ENCODE measurements at regions not wholly inside any gene's neighbourhood (a gene's known extent, or its start where the extent isn't known, plus 50 kb on each side); places are given as distances from the start of the nearest gene placed in this dataset.

DNA sequence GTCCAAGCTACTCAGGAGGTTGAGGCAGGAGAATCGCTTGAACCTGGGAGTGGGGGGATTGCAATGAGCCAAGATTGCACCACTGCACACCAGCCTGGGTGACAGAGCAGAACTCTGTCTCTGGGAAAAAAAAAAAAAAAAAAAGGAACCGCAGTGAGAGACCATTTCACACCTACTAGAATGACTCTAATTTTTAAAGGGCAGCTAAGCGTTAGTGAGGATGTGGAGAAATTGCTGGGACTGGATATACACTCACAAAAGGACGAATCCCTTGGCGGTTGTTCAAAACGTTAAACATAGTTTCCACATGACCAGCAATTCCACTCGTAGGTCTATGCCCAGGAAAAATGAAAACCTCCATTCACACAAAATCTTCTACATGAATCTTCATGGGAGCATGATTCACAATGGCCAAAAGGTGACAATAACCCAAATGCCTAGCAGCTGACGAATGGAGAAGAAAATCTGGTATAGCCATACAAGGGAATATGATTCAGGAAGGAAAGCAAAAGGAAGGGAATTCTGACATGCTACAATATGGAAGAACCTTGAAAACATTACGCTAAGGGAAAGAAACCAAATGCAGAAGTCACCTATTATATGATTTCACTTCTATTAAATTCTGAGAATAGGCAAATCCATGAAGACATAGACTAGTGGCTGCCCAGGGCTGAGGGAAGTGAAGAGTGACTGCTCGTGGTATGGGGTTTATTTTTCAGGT lies 127.0 kb downstream of the CHSY1 start:
- no peak overlapping the region for H3K4me3 ChIP-seq
- H3K27me3 ChIP-seq = no peaks in the 10 kb centered on the region
- intact Hi-C loops (cut with DNase I) = loop anchor here (10.0 kb wide), 2 partner anchors 60 to 130 kb away; partner anchors contain the start of gene CHSY1 (in 1 of the 2)
- H3K36me3 ChIP-seq (replicated peaks in 1 of 2) = no peaks in the 10 kb centered on the region
- no peak for DNase-seq
- H3K9me3 ChIP-seq (replicated peaks in 1 of 3) = no peaks in the 10 kb centered on the region
- H3K4me1 ChIP-seq (replicated peaks in 1 of 2) = peaks cover 22 to 36% of the 10 kb centered on the region in 2 donors
- H3K27ac ChIP-seq = no peak overlapping the region
- TF ChIP-seq, protein P1, sequence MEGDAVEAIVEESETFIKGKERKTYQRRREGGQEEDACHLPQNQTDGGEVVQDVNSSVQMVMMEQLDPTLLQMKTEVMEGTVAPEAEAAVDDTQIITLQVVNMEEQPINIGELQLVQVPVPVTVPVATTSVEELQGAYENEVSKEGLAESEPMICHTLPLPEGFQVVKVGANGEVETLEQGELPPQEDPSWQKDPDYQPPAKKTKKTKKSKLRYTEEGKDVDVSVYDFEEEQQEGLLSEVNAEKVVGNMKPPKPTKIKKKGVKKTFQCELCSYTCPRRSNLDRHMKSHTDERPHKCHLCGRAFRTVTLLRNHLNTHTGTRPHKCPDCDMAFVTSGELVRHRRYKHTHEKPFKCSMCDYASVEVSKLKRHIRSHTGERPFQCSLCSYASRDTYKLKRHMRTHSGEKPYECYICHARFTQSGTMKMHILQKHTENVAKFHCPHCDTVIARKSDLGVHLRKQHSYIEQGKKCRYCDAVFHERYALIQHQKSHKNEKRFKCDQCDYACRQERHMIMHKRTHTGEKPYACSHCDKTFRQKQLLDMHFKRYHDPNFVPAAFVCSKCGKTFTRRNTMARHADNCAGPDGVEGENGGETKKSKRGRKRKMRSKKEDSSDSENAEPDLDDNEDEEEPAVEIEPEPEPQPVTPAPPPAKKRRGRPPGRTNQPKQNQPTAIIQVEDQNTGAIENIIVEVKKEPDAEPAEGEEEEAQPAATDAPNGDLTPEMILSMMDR (IDR thresholded peaks at IDR 0.05) = no peak
- no peak for TF ChIP-seq POLR2A (IDR thresholded peaks at IDR 0.05)
- WGBS, 4 donors = 78 to 88% (median 82%) methylated on average over 10 of the region's 10 CpGs

DNA sequence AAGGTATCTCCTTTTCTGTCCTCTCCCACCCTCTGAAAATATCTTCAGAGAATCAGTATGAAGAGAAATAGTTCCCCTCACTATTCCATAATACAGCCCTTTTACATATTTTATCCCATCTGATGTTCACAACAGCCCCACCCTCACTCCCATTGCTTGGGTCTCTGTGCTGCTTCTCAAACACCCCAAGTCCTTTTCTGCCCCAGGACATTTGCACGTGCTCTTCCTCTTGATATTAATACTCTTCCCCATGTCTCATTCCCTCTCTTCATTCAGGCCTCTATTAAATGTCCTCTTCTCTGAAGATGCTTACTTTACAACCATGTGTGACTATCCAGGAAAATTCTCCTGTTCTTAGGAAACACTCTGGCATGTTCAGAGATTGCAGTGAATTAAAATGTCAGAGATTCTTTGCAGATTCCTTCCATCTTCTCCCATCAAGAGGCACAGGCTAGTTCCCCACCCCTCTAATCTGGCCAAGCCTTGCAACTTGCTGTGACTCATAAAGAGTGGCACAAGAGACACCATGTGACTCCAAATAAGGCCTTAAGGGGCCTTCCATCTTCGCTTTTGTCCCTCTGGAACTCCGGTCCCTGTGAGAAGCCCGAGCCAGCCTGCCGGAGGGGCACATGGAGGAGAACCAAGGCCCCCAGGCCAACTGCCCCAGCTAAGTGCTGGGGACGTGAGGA lies 128.5 kb downstream of the CHSY1 start:
- no peaks in the 10 kb centered on the region for H3K36me3 ChIP-seq (replicated peaks in 1 of 2)
- no peak for DNase-seq
- no peaks in the 10 kb centered on the region for H3K9me3 ChIP-seq (replicated peaks in 1 of 3)
- WGBS, 4 donors = 91 to 98% (median 95%) methylated on average over 5 to 6 of the region's 6 CpGs
- intact Hi-C loops (cut with DNase I) = loop anchor here (10.0 kb wide), 2 partner anchors 61 to 131 kb away; partner anchors contain the start of gene CHSY1 (in 1 of the 2)
- H3K4me1 ChIP-seq (replicated peaks in 1 of 2) = peaks cover 22 to 36% of the 10 kb centered on the region in 2 donors
- no peaks in the 10 kb centered on the region for H3K27me3 ChIP-seq
- TF ChIP-seq POLR2A (IDR thresholded peaks at IDR 0.05) = no peak
- TF ChIP-seq, protein P1 (IDR thresholded peaks at IDR 0.05) = no peak
- H3K27ac ChIP-seq = no peak overlapping the region
- no peak overlapping the region for H3K4me3 ChIP-seq

- TF ChIP-seq, protein P1 (IDR thresholded peaks at IDR 0.05) = no peak
- TF ChIP-seq POLR2A (IDR thresholded peaks at IDR 0.05) = no peak
- intact Hi-C loops (cut with DNase I) = loop anchor here (10.0 kb wide), 2 partner anchors 62 to 132 kb away; partner anchors contain the start of gene CHSY1 (in 1 of the 2)
- no peak overlapping the region for H3K27ac ChIP-seq
Observed at GRCh38 chr15:101122806-101123205, 129.0 kb downstream of the CHSY1 start.

DNA sequence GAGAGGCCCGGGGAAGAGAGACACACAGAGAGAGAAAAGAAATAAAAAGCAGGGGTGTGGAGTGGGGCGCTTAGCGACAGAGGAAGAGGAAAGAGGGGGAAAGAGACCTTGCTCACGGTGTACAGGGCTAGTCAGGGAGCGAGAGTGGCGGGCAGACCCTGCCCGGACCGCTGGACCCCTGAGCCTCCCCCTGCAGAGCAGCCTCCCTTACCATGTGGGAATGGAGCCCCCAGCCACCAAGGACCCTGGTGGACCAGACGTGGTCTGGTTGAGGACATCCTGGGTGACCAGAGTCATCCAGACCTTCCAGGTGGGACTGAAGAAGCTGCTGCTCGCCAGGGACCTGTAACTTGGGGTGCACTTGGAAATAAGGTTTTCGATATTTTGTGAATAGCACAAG lies 129.6 kb downstream of the CHSY1 start:
- Histone ChIP-seq H3K36me3 (replicated peaks in 1 of 2) (no peaks in the 10 kb centered on the region), H3K4me3 (peak overlapping the region in 1 of 4 donors; percentile 41), H3K9me3 (replicated peaks in 1 of 3) (no peaks in the 10 kb centered on the region), H3K4me1 (replicated peaks in 1 of 2) (peaks cover 15 to 29% of the 10 kb centered on the region in 2 donors), H3K27ac (peak overlapping the region in 3 of 5 donors; percentile 78 to 87 (median 79)), H3K27me3 (no peaks in the 10 kb centered on the region)
- intact Hi-C loops (cut with DNase I) = loop anchor here (10.0 kb wide), 2 partner anchors 63 to 133 kb away; partner anchors contain the start of gene CHSY1 (in 1 of the 2)
- no peak for DNase-seq
- WGBS, 4 donors = 72 to 87% (median 76%) methylated on average over 11 of the region's 11 CpGs
- no peak for TF ChIP-seq POLR2A (IDR thresholded peaks at IDR 0.05)
- TF ChIP-seq, protein P1 (IDR thresholded peaks at IDR 0.05) = no peak

More at GRCh38 chr15:101122806-101123205, 129.0 kb downstream of the CHSY1 start:
- Histone ChIP-seq H3K4me3 (no peak overlapping the region), H3K4me1 (replicated peaks in 1 of 2) (peaks cover 18 to 34% of the 10 kb centered on the region in 2 donors), H3K36me3 (replicated peaks in 1 of 2) (no peaks in the 10 kb centered on the region), H3K27me3 (no peaks in the 10 kb centered on the region), H3K9me3 (replicated peaks in 1 of 3) (no peaks in the 10 kb centered on the region)
- DNase-seq = no peak
- WGBS, 4 donors = 87 to 94% (median 89%) methylated on average over 6 to 8 of the region's 8 CpGs

Data from adrenal gland (tissue), 9 donors.